ENCODE measurements at regions not wholly inside any gene's neighbourhood (a gene's known extent, or its start where the extent isn't known, plus 50 kb on each side); places are given as distances from the start of the nearest gene placed in this dataset.

- Mint-ChIP-seq H3K4me3 (ENCODE audit: low read depth) (no peak overlapping the region), H3K27ac (no peak overlapping the region), H3K9me3 (ENCODE audit: low read depth) (peaks cover 3% of the 10 kb centered on the region), H3K4me1 (ENCODE audit: low read depth) (no peaks in the 10 kb centered on the region), H3K27me3 (peaks cover 84% of the 10 kb centered on the region), H3K36me3 (ENCODE audit: insufficient read depth) (no peaks in the 10 kb centered on the region)
- no peak for TF ChIP-seq CTCF (IDR thresholded peaks at IDR 0.05; ENCODE audit: unreplicated experiment)
- DNase-seq (ENCODE audit: low spot score, unreplicated experiment), result no peak
Measured at GRCh38 chr15:70189826-70190695, 92.3 kb upstream of the TLE3 start.

- H3K27me3 Mint-ChIP-seq, result peaks cover 82% of the 10 kb centered on the region
- no peak overlapping the region for H3K4me3 Mint-ChIP-seq (ENCODE audit: low read depth)
- DNase-seq (ENCODE audit: low spot score, unreplicated experiment), result no peak
- no peak for TF ChIP-seq CTCF (IDR thresholded peaks at IDR 0.05; ENCODE audit: unreplicated experiment)
- H3K4me1 Mint-ChIP-seq (ENCODE audit: low read depth), result no peaks in the 10 kb centered on the region
- H3K36me3 Mint-ChIP-seq (ENCODE audit: insufficient read depth), result no peaks in the 10 kb centered on the region
- H3K9me3 Mint-ChIP-seq (ENCODE audit: low read depth), result peaks cover 3% of the 10 kb centered on the region
- H3K27ac Mint-ChIP-seq, result no peak overlapping the region
Measured at GRCh38 chr15:70188286-70188685, 90.6 kb upstream of the TLE3 start.

- Mint-ChIP-seq H3K9me3 (ENCODE audit: low read depth) (peaks cover 3% of the 10 kb centered on the region), H3K4me3 (ENCODE audit: low read depth) (no peak overlapping the region), H3K27ac (no peak overlapping the region), H3K36me3 (ENCODE audit: insufficient read depth) (no peaks in the 10 kb centered on the region), H3K4me1 (ENCODE audit: low read depth) (no peaks in the 10 kb centered on the region), H3K27me3 (peaks cover 82% of the 10 kb centered on the region)
- no peak for TF ChIP-seq CTCF (IDR thresholded peaks at IDR 0.05; ENCODE audit: unreplicated experiment)
- DNase-seq (ENCODE audit: low spot score, unreplicated experiment), result no peak
Measured at GRCh38 chr15:70187331-70187730, 89.6 kb upstream of the TLE3 start.

GRCh38 chr15:70186152-70186551 lies 88.4 kb upstream of the TLE3 start:
- H3K4me3 Mint-ChIP-seq (ENCODE audit: low read depth), result no peak overlapping the region
- no peak for DNase-seq (ENCODE audit: low spot score, unreplicated experiment)
- peaks cover 4% of the 10 kb centered on the region for H3K4me1 Mint-ChIP-seq (ENCODE audit: low read depth)
- peaks cover 84% of the 10 kb centered on the region for H3K27me3 Mint-ChIP-seq
- no peak overlapping the region for H3K27ac Mint-ChIP-seq
- no peaks in the 10 kb centered on the region for H3K9me3 Mint-ChIP-seq (ENCODE audit: low read depth)
- no peak for TF ChIP-seq CTCF (IDR thresholded peaks at IDR 0.05; ENCODE audit: unreplicated experiment)
- H3K36me3 Mint-ChIP-seq (ENCODE audit: insufficient read depth), result no peaks in the 10 kb centered on the region

DNA sequence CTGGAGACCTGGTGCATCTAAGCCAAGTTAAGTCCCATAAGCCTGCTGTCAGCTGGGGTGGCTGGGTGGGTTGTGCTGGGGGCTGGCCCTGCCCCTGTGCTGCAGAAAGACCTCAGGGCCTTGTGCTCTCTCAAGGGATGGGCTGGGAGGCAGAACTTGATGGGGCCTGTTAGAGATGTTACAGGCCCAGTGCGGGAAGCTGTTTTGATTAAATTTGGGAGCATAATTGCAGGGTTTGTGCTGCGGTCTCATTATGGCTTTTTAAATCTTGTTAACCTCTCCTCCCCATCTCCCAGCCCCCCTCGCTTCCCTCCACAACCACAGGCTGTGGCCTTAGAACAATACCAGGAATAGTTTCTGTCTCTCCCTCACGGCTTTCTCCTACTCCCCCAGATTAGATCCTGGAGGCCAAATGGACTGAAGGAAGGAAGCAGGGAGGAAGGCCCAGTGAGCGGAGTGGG lies 87.6 kb upstream of the TLE3 start:
- no peak overlapping the region for H3K27ac Mint-ChIP-seq
- no peaks in the 10 kb centered on the region for H3K9me3 Mint-ChIP-seq (ENCODE audit: low read depth)
- DNase-seq (ENCODE audit: low spot score, unreplicated experiment), result no peak
- peaks cover 88% of the 10 kb centered on the region for H3K27me3 Mint-ChIP-seq
- no peaks in the 10 kb centered on the region for H3K36me3 Mint-ChIP-seq (ENCODE audit: insufficient read depth)
- no peak for TF ChIP-seq CTCF (IDR thresholded peaks at IDR 0.05; ENCODE audit: unreplicated experiment)
- no peak overlapping the region for H3K4me3 Mint-ChIP-seq (ENCODE audit: low read depth)
- H3K4me1 Mint-ChIP-seq (ENCODE audit: low read depth), result peaks cover 4% of the 10 kb centered on the region

All from progenitor cell of endocrine pancreas (in vitro differentiated cells).